ENCODE measurements at regions not wholly inside any gene's neighbourhood (a gene's known extent, or its start where the extent isn't known, plus 50 kb on each side); places are given as distances from the start of the nearest gene placed in this dataset.
"Not testable (repeated sequence)": the region's sequence is repeated elsewhere in the genome, so short reads cannot be mapped to it uniquely, and the experiment has no call there.

DNA sequence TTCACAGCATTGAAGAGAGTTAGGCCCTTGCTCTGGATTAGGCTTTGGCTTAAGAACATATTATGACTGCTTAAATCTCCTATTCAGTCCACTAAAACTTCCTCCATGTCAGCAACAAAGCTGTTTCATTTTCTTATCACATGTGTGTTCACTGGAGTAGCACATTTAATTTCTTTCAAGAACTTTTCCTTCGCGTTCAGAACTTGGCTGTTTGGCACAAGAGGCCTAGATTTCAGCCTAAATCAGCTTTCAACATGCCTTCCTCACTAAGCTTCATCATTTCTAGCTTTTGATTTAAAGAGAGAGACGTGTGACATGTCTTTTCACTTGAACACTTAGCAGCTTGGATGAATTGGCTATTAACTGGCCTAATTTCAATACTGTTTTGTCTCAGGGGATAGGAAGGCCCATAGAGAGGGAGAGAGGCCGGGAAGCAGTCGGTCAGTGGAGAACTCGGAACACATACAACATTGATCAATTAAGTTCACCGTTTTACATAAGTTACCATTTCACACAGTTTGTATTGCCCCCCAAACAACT, 885.2 kb upstream of the AUTS2 start:
- H4K20me1 ChIP-seq (ENCODE audit: insufficient read depth, low read length) = no peaks in the 10 kb centered on the region
- no peak overlapping the region for H3K9ac ChIP-seq (ENCODE audit: low read length)
- no peak overlapping the region for H3K4me2 ChIP-seq (ENCODE audit: low read length)
- peaks cover 12% of the 10 kb centered on the region for H3K9me3 Mint-ChIP-seq (ENCODE audit: unreplicated experiment)
- FAIRE-seq (no peak), DNase-seq (ENCODE audit: low read depth) (no peak)
- H3K4me1 ChIP-seq (ENCODE audit: insufficient read depth, low read length) = no peaks in the 10 kb centered on the region
- H3K27ac Mint-ChIP-seq (ENCODE audit: unreplicated experiment) = no peak overlapping the region
- no peaks in the 10 kb centered on the region for H3K79me2 ChIP-seq (ENCODE audit: insufficient read depth, low read length)
- no peaks in the 10 kb centered on the region for H3K36me3 ChIP-seq (ENCODE audit: insufficient read depth, low read length)
- H3K27ac ChIP-seq (ENCODE audit: low read depth, low read length) = no peak overlapping the region
- no peak for TF ChIP-seq EZH2 (IDR thresholded peaks at IDR 0.05; ENCODE audit: insufficient read depth, low read length)
- TF ChIP-seq, protein P1, sequence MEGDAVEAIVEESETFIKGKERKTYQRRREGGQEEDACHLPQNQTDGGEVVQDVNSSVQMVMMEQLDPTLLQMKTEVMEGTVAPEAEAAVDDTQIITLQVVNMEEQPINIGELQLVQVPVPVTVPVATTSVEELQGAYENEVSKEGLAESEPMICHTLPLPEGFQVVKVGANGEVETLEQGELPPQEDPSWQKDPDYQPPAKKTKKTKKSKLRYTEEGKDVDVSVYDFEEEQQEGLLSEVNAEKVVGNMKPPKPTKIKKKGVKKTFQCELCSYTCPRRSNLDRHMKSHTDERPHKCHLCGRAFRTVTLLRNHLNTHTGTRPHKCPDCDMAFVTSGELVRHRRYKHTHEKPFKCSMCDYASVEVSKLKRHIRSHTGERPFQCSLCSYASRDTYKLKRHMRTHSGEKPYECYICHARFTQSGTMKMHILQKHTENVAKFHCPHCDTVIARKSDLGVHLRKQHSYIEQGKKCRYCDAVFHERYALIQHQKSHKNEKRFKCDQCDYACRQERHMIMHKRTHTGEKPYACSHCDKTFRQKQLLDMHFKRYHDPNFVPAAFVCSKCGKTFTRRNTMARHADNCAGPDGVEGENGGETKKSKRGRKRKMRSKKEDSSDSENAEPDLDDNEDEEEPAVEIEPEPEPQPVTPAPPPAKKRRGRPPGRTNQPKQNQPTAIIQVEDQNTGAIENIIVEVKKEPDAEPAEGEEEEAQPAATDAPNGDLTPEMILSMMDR (IDR thresholded peaks at IDR 0.05; ENCODE audit: insufficient read depth, low read depth, low read length) = no peak
- no peak overlapping the region for H3K4me3 ChIP-seq (ENCODE audit: insufficient read depth, low read depth, low read length)
- no peak overlapping the region for H2AFZ ChIP-seq (ENCODE audit: low read depth, low read length)
- H3K9me3 ChIP-seq (ENCODE audit: insufficient read depth, low read depth, low read length) = no peaks in the 10 kb centered on the region
- no peaks in the 10 kb centered on the region for H3K27me3 ChIP-seq (ENCODE audit: insufficient read depth, low read length)
- H3K36me3 Mint-ChIP-seq (ENCODE audit: low read depth, unreplicated experiment) = no peaks in the 10 kb centered on the region
- H3K4me1 Mint-ChIP-seq (ENCODE audit: low read depth, unreplicated experiment) = no peaks in the 10 kb centered on the region
- H3K27me3 Mint-ChIP-seq (ENCODE audit: low read depth, unreplicated experiment) = no peaks in the 10 kb centered on the region
- no peak overlapping the region for H3K4me3 Mint-ChIP-seq (ENCODE audit: unreplicated experiment)

DNA sequence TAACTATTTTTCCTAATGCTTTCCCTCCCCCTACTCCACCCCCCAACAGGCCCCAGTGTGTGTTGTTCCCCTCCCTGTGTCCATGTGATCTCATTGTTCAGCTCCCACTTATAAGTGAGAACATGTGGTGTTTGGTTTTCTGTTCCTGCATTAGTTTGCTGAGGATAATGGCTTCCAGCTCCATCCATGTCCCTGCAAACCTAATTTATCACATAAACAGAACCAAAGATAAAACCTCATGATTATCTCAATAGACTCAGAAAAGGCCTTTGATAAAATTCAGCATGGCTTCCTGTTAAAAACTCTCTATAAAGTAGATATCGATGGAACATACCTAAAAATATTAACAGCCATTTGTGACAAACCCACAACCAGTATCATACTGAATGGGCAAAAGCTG, 884.1 kb upstream of the AUTS2 start:
- H3K36me3 Mint-ChIP-seq (ENCODE audit: low read depth, unreplicated experiment); H3K27ac ChIP-seq (ENCODE audit: low read depth, low read length); H3K79me2 ChIP-seq (ENCODE audit: insufficient read depth, low read length); H3K4me2 ChIP-seq (ENCODE audit: low read length); H3K9ac ChIP-seq (ENCODE audit: low read length); FAIRE-seq; H3K4me3 ChIP-seq (ENCODE audit: insufficient read depth, low read depth, low read length); DNase-seq (ENCODE audit: low read depth); H3K4me1 Mint-ChIP-seq (ENCODE audit: low read depth, unreplicated experiment); H3K27me3 ChIP-seq (ENCODE audit: insufficient read depth, low read length); H3K36me3 ChIP-seq (ENCODE audit: insufficient read depth, low read length); H4K20me1 ChIP-seq (ENCODE audit: insufficient read depth, low read length); H2AFZ ChIP-seq (ENCODE audit: low read depth, low read length); H3K9me3 ChIP-seq (ENCODE audit: insufficient read depth, low read depth, low read length); H3K4me1 ChIP-seq (ENCODE audit: insufficient read depth, low read length); H3K27me3 Mint-ChIP-seq (ENCODE audit: low read depth, unreplicated experiment); H3K27ac Mint-ChIP-seq (ENCODE audit: unreplicated experiment); H3K4me3 Mint-ChIP-seq (ENCODE audit: unreplicated experiment): not testable (repeated sequence)
- peaks cover 11% of the 10 kb centered on the region for H3K9me3 Mint-ChIP-seq (ENCODE audit: unreplicated experiment)

DNA sequence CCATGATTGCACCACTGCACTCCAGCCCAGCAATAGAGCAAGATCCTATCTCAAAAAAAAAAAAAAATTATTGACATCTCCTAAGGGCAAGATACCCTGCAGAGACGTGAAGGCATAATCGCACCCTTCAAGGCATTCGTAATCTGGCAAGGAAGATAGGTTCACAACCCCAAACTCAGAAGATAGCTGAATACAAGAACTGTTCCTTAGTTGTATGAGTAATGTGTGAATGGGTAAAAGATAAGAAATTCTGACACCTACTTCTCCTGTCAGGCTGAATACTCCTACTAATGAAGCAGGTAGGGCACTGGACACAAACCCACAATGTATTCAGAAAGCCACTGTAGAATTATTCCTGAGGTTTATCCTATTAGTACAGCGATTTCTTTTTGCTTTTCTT, 882.4 kb upstream of the AUTS2 start:
- Mint-ChIP-seq H3K4me3 (ENCODE audit: unreplicated experiment) (no peak overlapping the region), H3K27ac (ENCODE audit: unreplicated experiment) (no peak overlapping the region), H3K9me3 (ENCODE audit: unreplicated experiment) (peaks cover 7% of the 10 kb centered on the region), H3K36me3 (ENCODE audit: low read depth, unreplicated experiment) (no peaks in the 10 kb centered on the region), H3K4me1 (ENCODE audit: low read depth, unreplicated experiment) (no peaks in the 10 kb centered on the region), H3K27me3 (ENCODE audit: low read depth, unreplicated experiment) (no peaks in the 10 kb centered on the region)
- DNase-seq (ENCODE audit: low read depth) (no peak), FAIRE-seq (no peak)
- no peak overlapping the region for H3K27ac ChIP-seq (ENCODE audit: low read depth, low read length)
- no peaks in the 10 kb centered on the region for H3K79me2 ChIP-seq (ENCODE audit: insufficient read depth, low read length)
- H3K27me3 ChIP-seq (ENCODE audit: insufficient read depth, low read length) = no peaks in the 10 kb centered on the region
- H3K4me1 ChIP-seq (ENCODE audit: insufficient read depth, low read length) = no peaks in the 10 kb centered on the region
- H3K9me3 ChIP-seq (ENCODE audit: insufficient read depth, low read depth, low read length) = no peaks in the 10 kb centered on the region
- H3K4me2 ChIP-seq (ENCODE audit: low read length) = no peak overlapping the region
- no peak overlapping the region for H3K4me3 ChIP-seq (ENCODE audit: insufficient read depth, low read depth, low read length)
- no peaks in the 10 kb centered on the region for H3K36me3 ChIP-seq (ENCODE audit: insufficient read depth, low read length)
- H4K20me1 ChIP-seq (ENCODE audit: insufficient read depth, low read length) = no peaks in the 10 kb centered on the region
- TF ChIP-seq, protein P1 (IDR thresholded peaks at IDR 0.05; ENCODE audit: insufficient read depth, low read depth, low read length) = no peak
- TF ChIP-seq EZH2 (IDR thresholded peaks at IDR 0.05; ENCODE audit: insufficient read depth, low read length) = no peak
- H2AFZ ChIP-seq (ENCODE audit: low read depth, low read length) = no peak overlapping the region
- no peak overlapping the region for H3K9ac ChIP-seq (ENCODE audit: low read length)

Data from astrocyte (in vitro differentiated cells and primary cell).